HG02870 (cell line): ENCODE measurements at regions not wholly inside any gene's neighbourhood (a gene's known extent, or its start where the extent isn't known, plus 50 kb on each side); places are given as distances from the start of the nearest gene placed in this dataset.

Experiments used
- ATAC-seq: cut with Tn5 transposase; IDR thresholded peaks from one replicate; pipeline ENCODE4 v1.9.1; 2021; ENCODE audit warnings: mild to moderate bottlenecking, moderate library complexity; ENCODE audit not compliant: unreplicated experiment

DNA sequence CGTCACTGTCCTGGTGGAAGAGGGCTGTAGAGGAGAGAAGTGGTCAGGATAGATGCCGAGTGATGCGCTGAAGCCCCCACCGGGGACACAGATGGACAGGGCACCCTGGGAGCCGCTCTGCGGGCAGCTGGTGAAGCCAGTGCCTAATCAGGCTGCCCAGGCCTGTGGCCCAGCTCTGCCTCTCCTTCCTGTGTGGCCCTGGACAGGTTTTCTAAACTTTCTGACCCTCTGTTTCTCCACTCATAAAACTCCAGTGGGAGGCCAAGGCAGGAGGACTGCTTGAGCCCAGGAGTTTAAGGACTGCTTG lies 86.1 kb downstream of the C5orf15 start:
- ATAC-seq: no peak

DNA sequence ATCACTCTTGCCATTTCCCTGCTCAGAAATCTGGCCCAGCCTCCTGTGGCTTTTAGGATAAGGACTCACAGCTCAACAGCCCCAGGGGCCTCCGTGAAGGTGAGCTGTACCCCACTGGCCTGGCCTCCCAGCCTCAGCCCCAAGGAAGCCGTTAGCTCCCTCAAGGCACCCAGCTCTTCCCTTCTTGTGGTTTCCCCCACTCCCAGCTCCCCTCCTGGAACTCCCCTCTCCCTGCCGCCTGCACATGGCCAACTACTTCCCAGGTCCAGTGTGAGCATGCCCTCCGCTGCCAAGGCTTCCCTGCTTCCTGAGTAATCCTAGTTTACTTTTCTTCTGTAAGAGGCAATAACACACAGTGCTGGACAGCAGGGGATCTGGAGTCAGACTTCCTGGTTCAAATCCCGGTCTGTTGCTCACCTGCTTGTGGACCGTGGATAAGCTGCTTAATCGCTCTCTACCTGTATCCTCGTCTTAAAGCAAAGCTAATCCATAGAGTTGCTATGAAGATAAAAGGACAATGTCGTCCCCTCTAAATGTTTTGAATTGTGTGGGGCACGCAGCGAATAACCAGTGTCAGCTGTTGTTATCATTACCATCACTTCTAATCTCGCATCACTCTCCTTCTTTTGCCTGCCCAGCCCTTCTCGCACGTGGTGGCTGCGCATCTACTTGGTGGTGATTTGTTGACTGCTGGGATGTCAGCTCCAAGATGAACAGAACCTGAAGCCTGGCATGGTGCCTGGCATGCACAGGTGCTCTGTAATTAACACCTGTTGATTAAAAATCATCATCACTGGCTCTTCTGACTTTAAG lies 86.6 kb downstream of the C5orf15 start:
- ATAC-seq: no peak

DNA sequence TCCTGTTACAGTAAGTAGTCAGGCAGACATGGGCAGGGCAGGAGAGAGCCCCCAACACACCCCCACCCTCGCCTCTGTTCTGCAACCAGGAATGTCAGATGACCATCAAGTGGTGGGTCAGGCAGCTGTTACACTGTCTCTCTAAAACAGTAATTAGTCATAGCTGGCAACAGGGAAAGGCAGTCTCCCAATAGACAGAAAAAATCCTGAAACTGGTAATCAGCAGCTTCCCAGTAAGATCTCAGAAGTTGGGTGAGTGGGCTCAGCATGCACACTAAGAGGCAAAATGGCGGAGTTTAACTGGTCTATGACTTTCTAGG lies 90.2 kb downstream of the C5orf15 start:
- no peak for ATAC-seq

DNA sequence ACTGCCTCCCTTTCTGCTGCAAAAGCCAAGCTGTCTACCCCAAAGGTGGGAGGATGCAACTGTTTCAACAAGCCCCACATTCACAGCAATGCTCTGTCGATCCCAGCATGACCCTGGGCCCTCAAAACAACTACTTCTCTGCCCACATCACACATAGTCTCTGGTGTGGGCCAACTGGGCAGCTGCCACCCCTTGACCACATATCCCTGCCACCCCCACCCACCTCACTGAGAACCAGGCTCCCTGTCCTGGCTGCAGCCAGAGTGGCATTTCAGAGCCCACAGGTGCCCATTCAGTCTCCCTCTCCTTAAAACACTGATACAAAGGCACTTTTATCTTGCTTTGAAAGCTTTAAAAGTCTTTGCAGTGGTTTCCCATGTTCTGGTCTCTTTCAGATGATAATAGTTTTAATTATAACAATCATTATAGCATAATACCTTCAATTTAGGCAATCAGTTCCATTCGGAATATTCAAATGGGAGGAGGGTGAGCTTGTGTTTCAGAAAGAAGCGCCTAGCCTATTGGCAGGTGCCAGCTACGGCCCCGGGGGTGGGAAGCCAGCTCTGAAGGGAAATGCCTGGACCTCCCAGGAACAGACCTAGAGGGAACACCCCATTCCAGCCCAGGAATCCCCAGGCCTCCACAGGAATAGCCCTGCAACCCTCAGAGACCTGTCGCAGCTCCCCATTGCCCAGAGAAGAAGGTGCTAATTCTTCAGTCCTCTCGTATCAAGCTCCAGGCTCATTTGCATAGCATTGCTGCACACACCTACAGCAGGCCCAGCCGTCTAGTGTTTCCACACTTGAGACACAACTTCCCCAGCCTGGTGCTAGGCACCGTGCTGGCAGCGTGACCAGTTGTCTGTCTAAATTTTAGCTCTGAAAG lies 90.8 kb downstream of the C5orf15 start:
- ATAC-seq: no peak

DNA sequence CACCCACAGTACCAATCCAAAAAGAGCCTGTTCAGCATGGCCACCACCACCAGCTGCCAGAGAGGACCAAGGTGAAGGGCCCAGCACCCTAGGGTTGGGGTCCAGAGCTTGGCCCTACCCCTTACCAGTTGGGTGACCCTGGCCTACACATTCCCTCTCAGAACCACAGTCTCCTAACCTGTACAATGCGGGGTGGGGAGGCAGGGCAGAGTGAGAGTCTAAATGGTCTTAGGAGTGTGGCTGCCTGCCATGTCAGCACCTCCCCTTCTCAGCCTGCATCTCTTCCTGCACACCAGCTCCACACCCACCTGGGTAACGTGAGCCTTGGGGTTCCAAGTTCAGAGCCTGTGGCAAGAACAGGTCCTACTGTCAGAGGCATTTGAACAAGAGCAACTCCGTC lies 92.2 kb downstream of the C5orf15 start:
- no peak for ATAC-seq

DNA sequence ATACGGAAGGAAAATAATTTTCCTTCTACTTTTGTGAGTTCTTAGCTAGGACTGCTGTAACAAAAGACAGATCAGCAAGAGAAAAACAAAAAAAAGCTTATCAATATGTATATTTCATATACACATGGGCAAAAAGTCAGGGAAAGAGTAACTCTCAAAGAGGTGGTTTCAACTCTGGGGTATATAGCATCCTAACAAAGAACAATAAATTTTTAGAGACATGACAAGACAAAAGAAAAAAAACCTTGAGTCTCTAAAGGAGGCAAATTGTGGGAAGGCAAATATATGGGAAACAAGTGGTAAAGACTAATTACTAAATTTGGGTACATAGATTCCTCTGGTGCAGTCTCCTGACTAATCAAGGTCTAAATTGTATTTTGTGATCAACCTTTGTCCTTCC lies 93.2 kb downstream of the C5orf15 start:
- no peak for ATAC-seq

DNA sequence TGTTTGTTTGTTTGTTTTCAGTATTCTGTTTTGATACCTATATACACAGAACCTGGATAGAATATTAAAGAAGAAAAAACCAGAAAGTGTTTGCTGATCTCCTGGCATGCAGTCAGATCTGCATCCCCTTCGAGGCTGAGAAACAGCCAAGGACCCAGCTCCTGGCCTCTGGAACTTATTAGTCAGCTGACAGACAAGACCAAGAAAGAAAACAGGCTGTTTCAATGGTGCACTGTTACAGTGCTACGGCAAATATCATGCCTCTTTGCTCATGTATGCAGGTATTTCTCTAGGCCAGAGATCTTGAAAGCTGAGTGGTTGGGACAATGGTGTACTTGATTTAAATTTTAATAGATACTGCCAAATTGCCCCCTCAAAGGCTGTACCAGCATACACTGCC lies 95.0 kb downstream of the C5orf15 start:
- ATAC-seq: no peak

DNA sequence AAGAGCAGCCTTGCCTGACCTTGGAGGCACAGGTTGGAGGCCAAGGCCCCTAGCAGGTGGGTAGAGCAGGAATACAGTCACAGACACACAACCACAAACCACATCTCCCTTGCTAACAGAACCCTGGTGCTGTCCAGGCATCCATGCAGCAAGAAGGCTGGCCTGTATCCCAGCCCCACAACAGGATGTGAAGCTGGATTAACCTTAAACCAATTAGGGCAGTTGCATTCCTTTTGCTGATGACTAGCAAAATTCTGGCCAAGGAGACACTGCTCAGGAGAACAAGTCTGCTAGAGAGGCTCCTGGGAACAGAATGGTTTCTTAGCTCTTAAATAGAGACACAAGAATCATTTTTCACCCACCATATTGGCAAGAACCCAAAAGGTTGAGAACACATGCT lies 97.8 kb downstream of the C5orf15 start:
- no peak for ATAC-seq

DNA sequence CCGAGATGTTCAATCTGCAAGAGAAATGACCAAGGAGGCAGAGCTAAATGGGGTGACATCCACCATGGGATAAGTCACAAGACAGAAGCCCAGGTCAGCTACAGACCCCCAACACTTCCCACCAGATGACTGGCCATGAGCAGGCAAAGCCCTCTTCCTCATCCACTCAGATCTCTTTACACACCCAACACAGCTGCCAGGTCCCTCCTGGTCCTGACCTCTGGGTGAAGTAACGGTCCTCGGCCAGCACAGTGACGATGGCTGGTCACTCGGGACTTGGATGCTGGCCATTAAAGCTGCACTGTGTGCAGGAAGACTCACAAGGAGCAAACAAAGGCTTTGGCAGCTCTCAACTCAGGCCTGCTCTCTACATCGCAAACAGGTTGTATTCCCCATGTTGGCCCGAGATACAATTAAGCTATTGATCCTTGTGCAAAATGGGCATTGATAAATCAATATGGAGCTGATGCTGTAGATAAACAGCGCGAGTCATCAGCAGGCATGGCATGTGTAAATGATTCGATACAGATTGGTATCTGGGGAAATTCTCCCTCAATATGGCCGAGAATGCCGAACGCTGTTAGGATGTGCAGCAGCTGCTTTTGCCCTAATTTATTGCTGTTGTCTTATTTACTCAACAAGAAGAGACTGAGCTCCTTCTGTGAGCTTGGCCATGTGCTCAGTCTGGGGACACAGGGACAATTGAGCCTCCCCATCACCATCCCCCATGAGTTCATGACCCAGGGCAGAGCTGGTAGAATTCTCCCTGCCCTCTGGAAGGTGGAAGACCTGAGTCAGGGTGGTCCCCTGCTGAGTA lies 98.7 kb downstream of the C5orf15 start:
- ATAC-seq: no peak

DNA sequence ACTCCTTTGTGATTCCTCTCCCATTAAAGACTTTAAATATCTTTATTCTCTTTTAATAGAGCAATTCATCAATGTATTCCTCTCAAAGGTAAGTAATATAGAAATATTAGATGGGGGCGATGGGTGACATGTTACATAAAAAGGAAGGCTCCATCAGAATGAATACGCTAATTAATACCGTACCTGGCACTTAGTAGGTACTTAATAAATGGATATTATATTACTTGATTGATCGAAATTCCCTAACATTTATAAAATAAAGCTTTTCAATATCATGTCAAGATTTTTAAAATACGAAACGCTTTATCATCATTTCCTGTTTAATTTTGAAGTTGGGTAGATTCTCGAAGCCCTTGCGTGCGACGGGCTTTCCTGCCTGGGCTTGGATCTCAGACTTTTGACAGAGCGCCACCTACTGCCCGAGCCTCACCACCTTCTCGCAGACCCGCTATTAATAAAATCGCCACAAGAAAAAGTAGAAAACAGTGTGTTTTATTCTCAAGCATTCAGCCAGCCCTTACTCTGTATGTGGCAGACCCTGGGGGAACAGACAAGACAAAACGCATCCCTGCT lies 99.4 kb downstream of the C5orf15 start:
- no peak for ATAC-seq

DNA sequence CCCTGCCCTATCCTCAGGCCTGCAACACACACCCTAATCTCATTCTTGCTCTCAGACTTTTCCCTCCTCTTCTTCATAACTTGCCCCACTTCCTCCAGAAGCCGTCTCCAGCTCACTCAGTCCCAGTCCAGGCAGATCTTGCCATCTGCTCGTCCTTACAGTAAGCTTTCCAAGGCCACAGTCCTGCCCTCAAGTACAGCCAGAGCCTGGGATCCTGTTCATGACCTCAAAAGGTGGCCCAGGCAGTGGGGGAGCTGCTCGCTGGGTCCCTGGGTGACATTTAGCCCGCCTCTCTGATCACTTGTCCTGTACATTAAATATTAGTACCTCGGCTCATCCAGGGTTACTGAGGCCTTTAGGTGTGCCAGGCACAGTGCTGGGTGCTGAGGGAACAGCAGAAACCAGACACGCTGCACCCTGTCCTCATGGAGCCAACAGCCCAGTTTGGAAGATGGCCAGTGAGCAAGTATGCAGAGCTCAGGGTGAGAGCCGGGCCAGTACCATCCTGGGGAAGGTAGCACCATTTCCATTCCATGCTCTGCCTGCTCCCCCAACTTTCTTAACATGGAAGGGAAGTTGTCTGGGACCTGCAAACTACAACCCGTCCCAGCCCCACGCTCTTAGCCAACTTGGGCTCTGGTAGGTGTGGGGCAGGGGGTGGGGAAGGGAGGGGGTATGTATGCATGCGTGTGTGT lies 100.4 kb downstream of the C5orf15 start:
- ATAC-seq: no peak

DNA sequence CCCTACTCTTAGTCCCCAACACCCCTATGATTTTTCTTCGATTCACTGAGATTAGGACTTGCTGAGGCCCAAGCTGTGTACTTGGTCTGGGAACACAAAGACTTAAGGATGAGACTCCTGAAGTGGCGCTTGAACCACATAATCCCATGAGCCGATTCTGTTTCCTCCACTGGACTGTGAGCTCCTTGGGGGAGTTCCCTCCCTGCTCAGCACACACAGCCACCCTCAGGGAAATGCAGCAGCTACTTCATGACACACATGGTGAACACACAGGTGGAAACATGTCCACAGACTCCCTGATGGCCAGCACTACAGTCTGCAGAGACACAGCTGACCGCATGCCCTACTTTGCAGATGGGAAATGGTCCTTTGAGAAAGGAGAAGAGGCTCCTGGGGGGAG lies 101.1 kb downstream of the C5orf15 start:
- no peak for ATAC-seq

DNA sequence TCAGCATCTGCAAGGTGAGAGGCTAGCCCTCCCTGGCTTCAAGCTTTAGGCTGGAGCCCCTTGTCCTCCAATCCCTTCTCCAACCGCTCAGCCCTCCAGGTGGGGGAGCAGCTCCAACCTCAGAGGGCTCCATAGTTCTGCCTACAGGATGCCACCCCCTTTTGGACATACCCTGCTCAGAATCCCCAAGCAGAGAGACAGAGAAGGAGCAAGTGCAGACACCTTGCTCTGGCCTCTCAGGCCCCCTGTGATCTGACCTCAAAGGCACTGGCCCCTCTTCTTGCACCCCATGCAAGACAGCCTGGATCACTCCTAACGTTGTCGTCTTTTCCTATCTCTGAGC lies 101.6 kb downstream of the C5orf15 start:
- ATAC-seq: no peak

DNA sequence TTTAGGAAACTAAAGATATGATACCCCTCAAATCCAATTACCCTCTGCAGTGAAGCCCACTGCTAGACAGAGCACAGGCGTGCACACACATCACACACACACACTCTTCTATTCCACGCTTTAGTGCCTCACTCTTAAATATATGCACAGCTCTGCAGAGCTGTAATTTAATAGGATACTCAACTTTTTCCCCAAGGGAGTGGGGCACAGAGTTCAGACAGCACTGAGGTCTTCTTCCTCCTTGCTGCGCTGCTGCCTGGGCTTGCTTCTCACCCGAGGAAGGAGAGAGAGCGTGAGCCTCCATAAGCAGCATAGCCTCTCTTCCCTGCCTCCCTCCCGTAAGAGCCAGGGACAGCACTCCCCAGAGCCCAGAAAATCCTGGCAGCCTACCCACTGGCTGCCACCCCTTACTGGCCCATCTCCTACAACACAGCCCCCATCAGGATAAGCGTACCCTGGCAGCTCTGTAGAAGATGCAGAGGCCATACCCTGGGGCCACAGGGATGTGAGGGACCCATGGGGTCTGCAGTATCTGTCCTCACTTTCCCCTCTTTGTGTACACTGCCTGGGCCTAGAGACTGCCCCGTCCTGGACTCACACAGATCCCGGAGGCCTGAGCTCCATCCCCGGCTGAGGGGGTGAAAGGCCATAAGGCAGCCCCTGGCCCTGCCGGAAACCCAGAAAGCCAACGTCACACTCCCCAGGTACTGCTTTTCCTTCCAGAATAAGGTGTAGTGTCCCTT lies 102.1 kb downstream of the C5orf15 start:
- ATAC-seq: no peak

DNA sequence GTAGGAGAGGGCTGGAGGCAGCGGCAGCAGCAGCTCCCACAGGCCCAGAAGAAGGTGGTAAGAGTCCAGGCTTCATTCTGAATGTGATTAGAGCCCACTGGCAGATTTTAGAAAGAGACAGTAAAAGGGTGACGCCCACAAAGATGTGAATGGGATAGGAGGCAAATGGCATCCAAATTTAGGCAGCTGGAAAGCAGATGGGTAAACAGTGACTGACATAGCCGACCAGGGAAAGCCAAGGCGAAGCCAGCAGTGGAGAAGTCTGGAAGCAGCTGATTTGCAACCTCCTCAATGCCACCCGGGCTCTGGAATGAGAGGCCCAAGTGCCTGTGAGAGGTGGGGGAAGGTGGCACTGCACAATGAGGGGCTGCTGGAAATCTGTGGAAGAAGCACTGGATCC lies 103.3 kb downstream of the C5orf15 start:
- no peak for ATAC-seq

DNA sequence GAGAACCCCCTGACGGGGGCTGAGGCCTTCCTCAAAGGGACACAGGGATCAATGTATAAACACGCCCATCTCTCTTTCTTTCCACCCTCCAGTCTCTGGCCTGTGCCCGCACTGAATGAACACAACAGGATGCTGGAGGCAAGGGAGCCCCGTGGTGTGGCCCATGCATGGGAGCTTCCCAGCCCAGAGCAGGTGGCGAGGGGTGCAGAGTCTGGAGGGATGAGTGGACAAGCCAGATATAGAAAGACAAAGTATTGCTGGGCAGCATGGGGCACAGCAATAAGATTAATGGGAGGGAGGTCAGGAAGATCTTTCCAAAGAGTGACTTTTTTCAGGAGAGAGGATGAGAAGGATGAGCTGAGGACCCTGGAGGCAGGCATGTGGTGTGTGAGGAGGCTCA lies 103.7 kb downstream of the C5orf15 start:
- no peak for ATAC-seq

DNA sequence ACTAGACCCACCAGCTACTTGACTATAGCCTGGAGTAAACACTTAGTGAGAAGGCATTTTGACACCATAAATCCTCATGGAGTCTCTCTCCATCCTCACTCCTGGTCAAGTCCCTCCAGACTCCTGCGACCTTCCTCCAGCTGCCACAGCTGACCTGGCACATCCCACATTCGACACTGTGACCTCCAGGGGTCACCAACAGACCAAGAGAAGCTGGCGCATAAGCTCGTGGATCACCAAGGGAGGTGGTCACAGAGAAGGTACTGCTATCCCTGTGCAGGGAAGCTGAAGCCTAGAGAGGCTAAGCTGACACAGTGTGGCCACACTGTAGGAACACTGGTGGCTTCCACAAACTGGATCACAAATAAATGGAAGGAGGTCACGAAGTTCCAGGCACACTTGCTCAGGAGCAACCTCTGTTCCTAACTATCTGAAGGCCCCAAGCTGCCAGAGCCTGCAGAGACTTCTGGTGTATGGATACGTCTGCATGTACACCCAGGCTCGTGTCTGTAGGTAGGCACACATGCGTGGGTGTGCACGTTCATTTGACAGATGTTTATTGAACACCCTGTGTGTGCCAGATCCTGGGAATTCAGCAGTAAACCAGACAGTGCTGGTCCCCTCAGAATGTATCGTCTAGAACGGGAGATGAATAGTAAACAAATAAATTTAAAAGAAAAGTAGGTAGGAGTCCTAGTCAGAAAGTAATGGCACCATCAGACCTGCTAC lies 104.4 kb downstream of the C5orf15 start:
- no peak for ATAC-seq

DNA sequence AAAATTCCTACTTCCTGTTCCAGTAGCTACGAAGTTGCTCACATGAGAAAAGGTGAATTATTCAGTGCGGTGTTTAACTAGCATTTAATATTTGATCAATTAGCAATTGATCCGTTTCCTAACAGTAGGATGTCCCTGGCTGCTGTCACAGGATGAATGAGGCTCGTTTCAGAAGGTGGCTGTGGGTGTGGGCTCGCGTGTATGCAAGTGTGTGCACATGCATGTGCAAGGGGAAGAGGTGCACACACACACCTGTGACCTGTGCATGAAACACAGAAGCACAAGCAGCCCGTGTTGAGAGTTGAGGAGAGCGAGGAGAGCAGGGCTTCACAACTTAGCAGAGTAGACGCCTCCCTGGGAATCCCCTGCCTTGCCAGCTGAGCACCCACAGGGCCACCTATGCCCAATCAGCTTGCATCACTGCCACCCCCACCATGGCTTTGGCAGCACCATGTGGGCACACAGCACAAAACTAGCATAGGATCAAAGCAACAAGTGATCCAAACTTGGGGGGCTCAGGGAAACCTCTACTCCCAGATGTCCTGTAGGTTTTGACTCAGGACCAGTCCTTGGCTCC lies 107.2 kb downstream of the C5orf15 start:
- no peak for ATAC-seq

DNA sequence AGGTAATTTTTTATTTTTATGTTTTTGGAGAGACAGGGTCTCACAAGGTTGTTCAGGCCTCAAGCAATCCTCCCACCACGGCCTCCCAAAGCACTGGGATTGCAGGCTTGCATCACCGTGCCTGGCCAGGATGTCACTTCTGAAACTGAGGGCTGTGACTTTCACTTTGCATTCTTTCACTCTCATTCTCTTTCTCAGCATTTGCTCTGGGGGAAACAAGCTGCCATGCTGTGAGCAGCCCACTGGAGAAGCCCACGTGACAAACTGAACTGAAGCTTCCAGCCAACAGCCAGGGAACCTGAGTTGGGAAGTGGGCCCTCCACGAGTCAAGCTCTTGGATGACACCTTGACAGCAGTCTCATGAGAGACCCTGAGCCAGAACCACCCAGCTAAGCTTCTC lies 109.4 kb downstream of the C5orf15 start:
- no peak for ATAC-seq
